ENCODE measurements at regions not wholly inside any gene's neighbourhood (a gene's known extent, or its start where the extent isn't known, plus 50 kb on each side); places are given as distances from the start of the nearest gene placed in this dataset.

- TF ChIP-seq CTCF (IDR thresholded peaks at IDR 0.05; ENCODE audit: low read depth, low read length, missing control alignments) = no peak
- DNase-seq (ENCODE audit: low read depth) = no peak
- no peak overlapping the region for H3K4me3 ChIP-seq (ENCODE audit: low read depth, low read length)
These were observed 491.7 kb downstream of the NPHP4 start for GRCh38 chr1:5500541-5500940.

DNA sequence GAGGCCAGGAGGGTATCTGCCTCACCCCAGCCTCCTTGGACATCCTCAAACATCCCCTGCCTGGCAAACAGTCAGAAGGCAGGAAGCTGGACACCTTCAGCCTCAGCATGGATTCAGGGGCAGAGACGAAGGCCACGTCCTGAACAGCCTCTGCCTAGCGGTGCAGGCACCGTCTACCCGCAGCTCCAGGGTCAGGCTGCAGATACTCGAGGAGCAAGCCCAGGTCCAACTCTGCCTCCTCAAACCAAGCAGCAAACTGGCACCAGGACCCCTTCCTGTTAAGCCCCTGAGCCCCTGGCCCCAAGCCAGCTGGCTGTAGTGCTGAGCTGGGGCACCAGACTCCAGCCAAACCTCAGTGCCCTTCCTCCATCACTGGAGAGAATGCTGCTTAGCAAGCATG, 494.7 kb downstream of the NPHP4 start:
- TF ChIP-seq CTCF (IDR thresholded peaks at IDR 0.05; ENCODE audit: low read depth, low read length, missing control alignments) = no peak
- no peak for DNase-seq (ENCODE audit: low read depth)
- H3K4me3 ChIP-seq (ENCODE audit: low read depth, low read length) = no peak overlapping the region

DNA sequence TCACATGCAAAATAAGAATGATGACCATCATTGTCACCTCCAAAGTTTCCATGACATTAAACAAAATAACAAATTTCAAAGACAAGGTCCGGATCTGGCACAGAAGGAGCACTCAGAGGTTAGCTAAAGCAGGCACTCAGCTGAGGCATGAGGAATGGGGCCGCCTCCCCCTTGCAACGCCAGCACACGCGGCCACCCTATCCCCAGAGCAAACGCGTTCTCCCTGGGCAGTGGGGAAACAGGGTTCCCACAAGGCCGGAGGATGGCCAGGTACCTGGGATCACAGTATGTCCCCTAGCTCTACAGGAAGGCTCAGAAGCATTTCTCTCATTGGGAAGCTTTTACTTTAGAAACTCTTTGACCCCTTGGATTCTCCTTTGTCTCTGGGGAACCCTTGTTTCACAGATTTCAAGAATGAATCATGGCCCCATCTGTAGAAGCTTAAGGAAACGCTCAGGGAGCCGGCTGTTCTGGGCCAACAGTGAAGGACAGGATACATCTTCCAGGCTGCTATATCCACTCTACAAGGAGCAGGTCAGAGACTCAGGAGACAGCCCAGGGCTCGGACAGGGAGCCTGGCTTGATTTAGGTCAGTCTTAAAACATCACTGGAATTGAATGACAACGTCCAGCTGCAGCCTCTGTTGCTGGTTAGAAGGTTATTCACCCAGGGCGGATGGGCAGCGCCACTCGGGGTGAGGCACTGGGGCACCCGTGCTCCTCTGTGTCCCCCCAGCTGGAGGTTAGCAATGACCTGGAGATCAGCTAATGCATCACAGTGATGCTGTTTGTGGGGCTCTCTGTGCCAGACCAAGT, 496.4 kb downstream of the NPHP4 start:
- no peak for DNase-seq (ENCODE audit: low read depth)
- no peak overlapping the region for H3K4me3 ChIP-seq (ENCODE audit: low read depth, low read length)
- no peak for TF ChIP-seq CTCF (IDR thresholded peaks at IDR 0.05; ENCODE audit: low read depth, low read length, missing control alignments)

- no peak overlapping the region for H3K4me3 ChIP-seq (ENCODE audit: low read depth, low read length)
- no peak for DNase-seq (ENCODE audit: low read depth)
- no peak for TF ChIP-seq CTCF (IDR thresholded peaks at IDR 0.05; ENCODE audit: low read depth, low read length, missing control alignments)
These were observed 497.7 kb downstream of the NPHP4 start for GRCh38 chr1:5494518-5494917.

GRCh38 chr1:5493851-5494311, 498.3 kb downstream of the NPHP4 start:
- H3K4me3 ChIP-seq (ENCODE audit: low read depth, low read length) = no peak overlapping the region
- TF ChIP-seq CTCF (IDR thresholded peaks at IDR 0.05; ENCODE audit: low read depth, low read length, missing control alignments) = no peak
- DNase-seq (ENCODE audit: low read depth) = no peak

- no peak overlapping the region for H3K4me3 ChIP-seq (ENCODE audit: low read depth, low read length)
- no peak for TF ChIP-seq CTCF (IDR thresholded peaks at IDR 0.05; ENCODE audit: low read depth, low read length, missing control alignments)
- no peak for DNase-seq (ENCODE audit: low read depth)
These were observed 498.9 kb downstream of the NPHP4 start for GRCh38 chr1:5493275-5493674.

GRCh38 chr1:5492846-5493245, 499.4 kb downstream of the NPHP4 start:
- DNase-seq (ENCODE audit: low read depth) = no peak
- H3K4me3 ChIP-seq (ENCODE audit: low read depth, low read length) = no peak overlapping the region
- no peak for TF ChIP-seq CTCF (IDR thresholded peaks at IDR 0.05; ENCODE audit: low read depth, low read length, missing control alignments)

All from GM12864 (cell line).